NOMO-1 (cell line): ENCODE measurements at regions not wholly inside any gene's neighbourhood (a gene's known extent, or its start where the extent isn't known, plus 50 kb on each side); places are given as distances from the start of the nearest gene placed in this dataset.
A peak's percentile ranks its signal among the peaks of the same experiment; 100 is the strongest.

Experiments
- DNase-seq, 2 experiments: peaks; one replicate each; lab custom pipeline; 2025; ENCODE audit not compliant: unreplicated experiment in 2 of 2; lab: John Stamatoyannopoulos, UW

- DNase-seq: no peak
Observed at GRCh38 chr17:413706-414380, 61.2 kb upstream of the RPH3AL start.

GRCh38 chr17:413016-413350, 60.4 kb upstream of the RPH3AL start:
- DNase-seq: no peak

GRCh38 chr17:412211-413015, 59.8 kb upstream of the RPH3AL start:
- peak; percentile 71 to 76 for DNase-seq

- no peak for DNase-seq
Observed at GRCh38 chr17:411421-412120, 59.0 kb upstream of the RPH3AL start.

GRCh38 chr17:410543-411401, 58.2 kb upstream of the RPH3AL start:
- no peak for DNase-seq

- peak; percentile 96 to 100 for DNase-seq
Observed at GRCh38 chr17:409848-410542, 57.4 kb upstream of the RPH3AL start.

- DNase-seq: no peak
Observed at GRCh38 chr17:409308-409847, 56.8 kb upstream of the RPH3AL start.

- no peak for DNase-seq
Observed at GRCh38 chr17:404703-405102, 52.1 kb upstream of the RPH3AL start.
